Stimulated activated naive CD8-positive, alpha-beta T cell treated with anti-CD3 and anti-CD28 coated beads, Interleukin-15, Interleukin-2, amounts not matched to agents 100 U/mL and 50 U/mL, for 24 hours (primary cell): ENCODE measurements at regions not wholly inside any gene's neighbourhood (a gene's known extent, or its start where the extent isn't known, plus 50 kb on each side); places are given as distances from the start of the nearest gene placed in this dataset.

Source experiments
- ATAC-seq: fragments of 150-1000 bp; cut with Tn5 transposase; one replicate; pipeline ENCODE4 v1.10.0; 2021
- DNase-seq: peaks from one replicate; pipeline ENCODE4 v3.0.0; 2021

DNA sequence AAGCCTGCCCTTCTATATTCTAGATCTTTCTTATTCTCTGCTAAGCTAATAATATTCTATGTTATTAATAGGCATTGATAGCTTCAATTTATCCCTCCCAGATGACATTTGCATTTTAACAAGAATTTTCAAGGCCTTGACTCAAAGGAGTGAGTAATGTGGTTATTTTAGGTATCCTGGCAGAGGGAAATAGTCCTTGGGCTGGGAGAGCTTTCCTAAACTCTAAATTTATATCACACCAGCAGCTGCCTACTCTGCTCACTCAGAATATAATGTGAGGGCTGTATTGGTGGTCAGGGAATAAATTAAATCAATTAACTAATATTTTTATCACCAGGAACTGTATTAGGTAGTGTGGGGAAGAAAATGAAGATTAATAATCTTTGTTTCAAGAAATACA is 74.8 kb upstream of the ADAM23 start:
- no peak for DNase-seq
- no peak for ATAC-seq

- DNase-seq (no peak), ATAC-seq (no peak)
These were observed 74.3 kb upstream of the ADAM23 start for GRCh38 chr2:206368933-206369569.

- ATAC-seq = no peak
- no peak for DNase-seq
These were observed 67.4 kb upstream of the ADAM23 start for GRCh38 chr2:206375956-206376355.

GRCh38 chr2:206378835-206379234 is 64.5 kb upstream of the ADAM23 start:
- ATAC-seq (no peak), DNase-seq (no peak)

DNA sequence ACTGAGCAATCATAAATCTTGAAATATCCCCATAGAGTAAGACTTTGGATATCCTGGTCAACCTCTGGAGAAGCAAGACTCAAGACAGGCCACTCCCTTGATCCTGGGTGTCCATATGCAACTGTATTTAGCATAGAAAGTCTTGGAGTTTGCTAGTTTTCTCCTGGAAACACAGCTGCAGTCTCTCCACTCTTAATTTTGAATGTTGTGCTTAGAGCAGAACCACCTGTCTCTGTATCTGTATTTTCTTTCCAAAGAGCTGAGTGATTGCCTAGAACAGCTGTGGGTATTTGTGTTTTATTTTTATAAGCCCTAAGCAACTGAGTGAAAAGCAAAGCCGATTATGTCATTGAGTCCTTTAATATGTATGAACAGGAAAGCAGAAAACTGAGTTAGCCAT is 64.1 kb upstream of the ADAM23 start:
- no peak for ATAC-seq
- DNase-seq = no peak

DNA sequence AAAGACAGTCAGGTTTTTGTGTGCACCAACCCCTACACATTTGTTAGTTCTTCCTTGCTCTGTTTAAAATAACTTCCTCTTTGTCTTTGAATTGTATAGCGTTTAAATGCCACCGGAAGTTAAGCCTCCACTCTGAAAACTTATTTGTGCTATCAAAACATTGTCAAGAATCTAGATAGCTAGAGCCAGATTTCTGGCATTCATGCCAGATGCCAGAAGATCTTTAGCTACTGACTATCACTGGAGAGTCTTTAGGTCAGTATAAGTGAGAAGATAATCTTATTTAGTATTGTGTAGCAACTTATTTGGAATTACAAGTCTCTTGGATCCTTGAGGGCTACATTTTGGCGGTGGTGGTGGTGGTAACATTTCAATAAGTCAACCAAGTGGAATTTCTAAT is 63.4 kb upstream of the ADAM23 start:
- ATAC-seq (no peak), DNase-seq (no peak)

- no peak for DNase-seq
- ATAC-seq = no peak
These were observed 61.5 kb upstream of the ADAM23 start for GRCh38 chr2:206381881-206382280.

GRCh38 chr2:206383669-206384068 is 59.7 kb upstream of the ADAM23 start:
- no peak for ATAC-seq
- DNase-seq = no peak

GRCh38 chr2:206387808-206388207 is 55.5 kb upstream of the ADAM23 start:
- DNase-seq = no peak

DNA sequence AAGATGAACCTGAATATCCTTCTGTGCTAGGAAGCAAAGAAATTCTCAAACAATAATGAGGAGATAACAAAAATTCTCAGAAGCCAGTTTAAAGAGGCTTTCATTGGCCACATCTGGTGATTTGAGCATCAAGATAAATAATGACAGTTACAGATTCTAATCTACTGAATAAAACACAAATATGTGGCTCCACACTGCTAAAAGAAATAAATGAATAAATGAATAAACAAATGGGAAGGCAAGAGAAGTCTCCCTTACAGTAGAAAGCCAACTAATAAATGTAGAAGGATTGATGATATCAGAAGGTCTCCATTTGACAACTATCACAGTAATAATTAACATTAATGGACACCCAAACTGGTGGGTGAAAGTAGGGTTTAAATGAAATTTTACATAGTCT is 54.6 kb upstream of the ADAM23 start:
- DNase-seq (no peak), ATAC-seq (no peak)

More at GRCh38 chr2:206387808-206388207, 55.5 kb upstream of the ADAM23 start:
- no peak for ATAC-seq

DNA sequence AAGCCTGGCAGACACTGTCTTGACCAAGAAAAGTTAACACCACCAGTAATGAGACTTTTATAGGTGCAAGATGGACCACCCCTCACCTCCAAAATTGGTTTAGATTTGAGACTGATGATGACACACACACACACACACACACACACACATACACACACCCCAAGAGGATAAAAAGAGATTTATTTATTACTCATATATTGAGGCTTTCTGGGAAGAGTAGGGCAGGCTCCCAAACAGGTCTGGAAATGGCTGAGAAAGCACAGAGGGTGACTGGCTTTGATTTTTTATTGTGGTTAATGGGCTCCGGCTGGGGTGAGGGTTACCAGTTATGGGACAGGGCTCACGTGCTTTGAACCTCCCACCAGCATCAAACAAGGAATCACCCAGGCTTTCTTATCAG is 54.2 kb upstream of the ADAM23 start:
- DNase-seq (no peak), ATAC-seq (no peak)

GRCh38 chr2:206390181-206390580 is 53.2 kb upstream of the ADAM23 start:
- DNase-seq (no peak), ATAC-seq (no peak)

DNA sequence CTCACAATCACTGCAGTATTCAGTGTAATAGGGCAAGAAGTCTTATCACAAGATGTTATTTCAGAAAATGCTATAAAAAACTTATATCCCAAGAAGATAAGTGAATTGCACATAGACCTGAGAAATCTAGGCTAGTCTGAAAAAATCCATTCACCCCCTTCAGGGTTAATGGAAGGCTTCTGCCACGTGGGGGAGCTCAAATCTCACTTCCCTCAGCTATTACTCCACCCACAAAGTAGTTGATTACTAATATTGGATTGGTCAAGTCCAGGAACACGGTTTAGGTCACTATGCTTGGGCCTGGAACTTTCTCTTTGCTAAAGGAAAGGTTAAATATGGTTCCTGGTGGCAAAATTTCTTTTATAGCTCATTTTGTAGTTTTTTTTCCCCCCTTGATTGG is 51.2 kb upstream of the ADAM23 start:
- ATAC-seq (no peak), DNase-seq (peak; percentile 24)
